GM12878 (cell line): ENCODE measurements at regions not wholly inside any gene's neighbourhood (a gene's known extent, or its start where the extent isn't known, plus 50 kb on each side); places are given as distances from the start of the nearest gene placed in this dataset.
A peak's percentile ranks its signal among the peaks of the same experiment; 100 is the strongest.

ENCODE experiments used
- ATAC-seq: fragments of 200-7000 bp; cut with Tn5 transposase; 3 replicates; pipeline ENCODE4 v1.9.1; 2020; ENCODE audit warnings: mild to moderate bottlenecking, moderate library complexity
- BruUV-seq: library from RNA; stranded (reverse); fragments of 400-500 nt; replicated peaks from 2 replicates; lab custom pipeline; 2021; lab: Mats Ljungman, UMichigan
- CTCF ChIA-PET: fragments of 300-600 bp; sonication (Branson Sonifier 250); formaldehyde crosslinking; extraction: SDS; loops from one replicate; lab custom pipeline; 2021; ENCODE audit warnings: inconsistent platforms; lab: Yijun Ruan, JAX
- POLR2A ChIA-PET: fragments of 350-600 bp; formaldehyde crosslinking; extraction: SDS; loops from one replicate; lab custom pipeline; 2021; ENCODE audit warnings: inconsistent platforms; lab: Charles Lee
- RAD21 ChIA-PET: fragments of 300-600 bp; sonication (Branson Sonifier 250); formaldehyde crosslinking; loops from one replicate; lab custom pipeline; 2023; ENCODE audit warnings: antibody characterized with exemption; ENCODE audit not compliant: unreplicated experiment; lab: Charles Lee
- SMC1A ChIA-PET: fragments of 300-600 bp; sonication (Branson Sonifier 250); formaldehyde crosslinking; loops from one replicate; lab custom pipeline; 2023; ENCODE audit not compliant: unreplicated experiment, uncharacterized antibody; lab: Charles Lee
- DNase-seq: peaks from one replicate; pipeline ENCODE4 v3.0.0-alpha.2; 2011; ENCODE audit warnings: low read depth, low spot score
- FAIRE-seq: peaks from 3 replicates; lab custom pipeline; 2011; peaks lifted over from hg19 to GRCh38; lab: Jason Lieb, UNC
- H2AFZ ChIP-seq: 2 replicates; pipeline ENCODE4 v1.6.0; 2011; ENCODE audit warnings: low read depth, low read length, control low read depth; ENCODE audit not compliant: control insufficient read depth
- H3K27ac ChIP-seq: 2 replicates; pipeline ENCODE4 v1.5.1; 2011; ENCODE audit warnings: control low read depth; ENCODE audit not compliant: control insufficient read depth, insufficient read depth
- H3K27me3 ChIP-seq, 2 experiments: replicated peaks in 1 of 2; 2 replicates each; pipeline versions ENCODE4 v1.6.0 to v1.6.1; 2011; ENCODE audit warnings: low read length in 1 of 2; ENCODE audit not compliant: control insufficient read depth in 2 of 2, insufficient read depth in 2 of 2
- H3K36me3 ChIP-seq, 2 experiments: 2 replicates each; pipeline ENCODE4 v1.5.1; 2011; ENCODE audit warnings: low read length in 1 of 2; ENCODE audit not compliant: control insufficient read depth in 2 of 2, insufficient read depth in 2 of 2
- H3K4me1 ChIP-seq: 2 replicates; pipeline ENCODE4 v1.6.1; 2011; ENCODE audit warnings: mild to moderate bottlenecking, low read length, moderate library complexity, mixed read lengths; ENCODE audit not compliant: control insufficient read depth, insufficient read depth
- H3K4me2 ChIP-seq: 2 replicates; pipeline ENCODE4 v1.6.0; 2011; ENCODE audit warnings: control low read depth; ENCODE audit not compliant: control insufficient read depth, insufficient read depth
- H3K4me3 ChIP-seq: fragments of 200-600 bp; sonication (generic); 2 replicates; pipeline ENCODE4 v1.5.1; 2016
- H3K79me2 ChIP-seq: 2 replicates; pipeline ENCODE4 v1.6.0; 2011; ENCODE audit warnings: low read length; ENCODE audit not compliant: control insufficient read depth, insufficient read depth
- H3K9ac ChIP-seq: 2 replicates; pipeline ENCODE4 v1.8.0; 2011; ENCODE audit warnings: low read length, control low read depth, mixed read lengths; ENCODE audit not compliant: control insufficient read depth, insufficient read depth
- H3K9me3 ChIP-seq: replicated peaks from 3 replicates; pipeline ENCODE4 v1.5.1; 2011; ENCODE audit warnings: mild to moderate bottlenecking, low read length; ENCODE audit not compliant: control insufficient read depth, insufficient read depth
- H4K20me1 ChIP-seq: 2 replicates; pipeline ENCODE4 v1.6.0; 2011; ENCODE audit not compliant: control insufficient read depth, insufficient read depth
- BCL3 ChIP-seq: IDR thresholded peaks from 2 replicates; pipeline ENCODE4 v1.6.1; 2011; ENCODE audit warnings: borderline replicate concordance, low read depth, mild to moderate bottlenecking, moderate library complexity, low read length; ENCODE audit not compliant: insufficient read depth, poor library complexity, severe bottlenecking
- NFIC ChIP-seq: IDR thresholded peaks from 2 replicates; pipeline ENCODE4 v1.6.1; 2012; ENCODE audit warnings: low read depth, mild to moderate bottlenecking, inconsistent platforms, low read length, moderate library complexity
- RUNX3 ChIP-seq: IDR thresholded peaks from 2 replicates; pipeline ENCODE4 v1.6.1; 2012; ENCODE audit warnings: low read length, inconsistent platforms
- SPI1 ChIP-seq: IDR thresholded peaks from 2 replicates; pipeline ENCODE4 v1.6.1; 2011; ENCODE audit warnings: low read depth, mild to moderate bottlenecking, low read length, moderate library complexity, borderline replicate concordance; ENCODE audit not compliant: insufficient read depth
- STAT1 ChIP-seq: fragments of 450-650 bp; conservative IDR thresholded peaks from 2 replicates; pipeline ENCODE4 v1.6.1; 2014; ENCODE audit warnings: antibody characterized with exemption, mild to moderate bottlenecking
- TCF7 ChIP-seq: IDR thresholded peaks from 2 replicates; pipeline ENCODE4 v1.6.1; 2014; ENCODE audit warnings: antibody characterized with exemption, borderline replicate concordance
- ZNF274 ChIP-seq: IDR thresholded peaks from one replicate; pipeline ENCODE4 v1.8.0; 2011; ENCODE audit not compliant: insufficient read length, insufficient read depth
- WGBS: methylation state at CpG from one replicate; pipeline ENCODE4 v1.1.6; 2016; ENCODE audit warnings: low lambda C conversion rate; ENCODE audit not compliant: insufficient replicate concordance, insufficient coverage; ENCODE audit errors: missing lambda C conversion rate; 5-methylcytosine and 5-hydroxymethylcytosine counted together
- in situ Hi-C: fragments of 300-500 bp; cut with MboI; formaldehyde crosslinking; loops from 9 replicates; pipeline ENCODE4 v1.14.3; 2018; ENCODE audit warnings: mixed read lengths
- intact Hi-C: fragments of 100-400 bp; cut with micrococcal nuclease; formaldehyde crosslinking; loops from one replicate; pipeline ENCODE4 v1.14.2; 2022; ENCODE audit not compliant: unreplicated experiment
- TF ChIP-seq, protein P1 (sequence below): IDR thresholded peaks from 2 replicates; pipeline ENCODE4 v1.6.1; 2012; ENCODE audit warnings: low read length, inconsistent platforms

DNA sequence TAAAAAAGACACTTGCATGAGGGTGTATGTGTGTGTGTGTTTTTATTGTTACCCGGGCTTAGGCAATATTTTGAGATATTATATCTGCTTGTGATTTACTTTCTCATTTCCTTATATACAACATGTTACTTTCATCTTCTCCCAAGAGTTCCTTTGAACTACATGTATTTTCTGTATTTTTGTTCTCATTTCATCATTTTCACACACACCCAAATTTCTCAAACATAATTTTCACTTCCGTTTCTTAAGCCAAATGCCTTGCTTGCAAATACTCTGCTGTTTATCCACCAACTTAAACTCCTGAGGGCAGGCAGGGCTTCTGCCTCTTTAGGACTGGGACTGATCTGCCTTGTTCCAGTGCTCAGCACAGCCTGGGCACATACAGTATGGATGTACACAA lies 69.3 kb upstream of the FYN start:
- no peak for DNase-seq
- Histone ChIP-seq H3K4me1 (peaks cover 11% of the 10 kb centered on the region), H3K4me3 (no peak overlapping the region), H3K9ac (no peak overlapping the region), H4K20me1 (no peaks in the 10 kb centered on the region), H3K4me2 (peak overlapping the region; percentile 40), H2AFZ (peak overlapping the region; percentile 15; the same call in 1 of the 2 replicates), H3K79me2 (no peaks in the 10 kb centered on the region), H3K36me3 (no peaks in the 10 kb centered on the region), H3K27me3 (no peaks in the 10 kb centered on the region), H3K27ac (peak overlapping the region; percentile 56), H3K9me3 (peaks cover 5% of the 10 kb centered on the region; the same call in 1 of the 3 replicates)
- ChIA-PET SMC1A (interaction anchor here (0.6 kb wide), 1 partner anchor 109 kb away, joined by 3 read pairs; no protein-coding TSS in a partner anchor), CTCF (no interaction called here), RAD21 (no interaction called here), POLR2A (no interaction called here)
- 20% methylated on average over 2 of the region's 2 CpGs for WGBS
- TF ChIP-seq BCL3 (peak; percentile 61), STAT1 (no peak), RUNX3 (0 out of 2 replicates have a peak, but pooled peaks have one; percentile 13), SPI1 (peak; percentile 58), ZNF274 (no peak), NFIC (peak; percentile 57; the same call in 1 of the 2 replicates), TCF7 (peak; percentile 56; the same call in 1 of the 2 replicates)
- TF ChIP-seq, protein P1, sequence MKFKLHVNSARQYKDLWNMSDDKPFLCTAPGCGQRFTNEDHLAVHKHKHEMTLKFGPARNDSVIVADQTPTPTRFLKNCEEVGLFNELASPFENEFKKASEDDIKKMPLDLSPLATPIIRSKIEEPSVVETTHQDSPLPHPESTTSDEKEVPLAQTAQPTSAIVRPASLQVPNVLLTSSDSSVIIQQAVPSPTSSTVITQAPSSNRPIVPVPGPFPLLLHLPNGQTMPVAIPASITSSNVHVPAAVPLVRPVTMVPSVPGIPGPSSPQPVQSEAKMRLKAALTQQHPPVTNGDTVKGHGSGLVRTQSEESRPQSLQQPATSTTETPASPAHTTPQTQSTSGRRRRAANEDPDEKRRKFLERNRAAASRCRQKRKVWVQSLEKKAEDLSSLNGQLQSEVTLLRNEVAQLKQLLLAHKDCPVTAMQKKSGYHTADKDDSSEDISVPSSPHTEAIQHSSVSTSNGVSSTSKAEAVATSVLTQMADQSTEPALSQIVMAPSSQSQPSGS: peak; percentile 46; the same call in 1 of the 2 replicates
- ATAC-seq: peak; percentile 76
- BruUV-seq: no TSS peak
- in situ Hi-C loops: no loop called here
- intact Hi-C loops: no loop called here
- no peak for FAIRE-seq
